CD4-positive, alpha-beta T cell treated with Interleukin-15 for 4 hours (primary cell): ENCODE measurements at regions not wholly inside any gene's neighbourhood (a gene's known extent, or its start where the extent isn't known, plus 50 kb on each side); places are given as distances from the start of the nearest gene placed in this dataset.

Experiments
- DNase-seq: peaks from one replicate; pipeline ENCODE4 v3.0.0-alpha.2; 2020; ENCODE audit warnings: low spot score

- no peak for DNase-seq
These were observed 139.0 kb upstream of the GAS1 start for GRCh38 chr9:87086221-87086818.

- no peak for DNase-seq
These were observed 139.9 kb upstream of the GAS1 start for GRCh38 chr9:87087197-87087596.

- no peak for DNase-seq
These were observed 140.9 kb upstream of the GAS1 start for GRCh38 chr9:87088192-87088591.

- no peak for DNase-seq
These were observed 141.5 kb upstream of the GAS1 start for GRCh38 chr9:87088621-87089365.

GRCh38 chr9:87089506-87089905, 142.2 kb upstream of the GAS1 start:
- DNase-seq, result no peak

GRCh38 chr9:87089929-87090328, 142.6 kb upstream of the GAS1 start:
- no peak for DNase-seq

- no peak for DNase-seq
These were observed 146.5 kb upstream of the GAS1 start for GRCh38 chr9:87093777-87094176.

- DNase-seq, result no peak
These were observed 148.6 kb upstream of the GAS1 start for GRCh38 chr9:87095951-87096350.

GRCh38 chr9:87096506-87096905, 149.2 kb upstream of the GAS1 start:
- no peak for DNase-seq

- DNase-seq, result no peak
These were observed 149.9 kb upstream of the GAS1 start for GRCh38 chr9:87097238-87097637.

- no peak for DNase-seq
These were observed 152.1 kb upstream of the GAS1 start for GRCh38 chr9:87099407-87099806.

- no peak for DNase-seq
These were observed 152.7 kb upstream of the GAS1 start for GRCh38 chr9:87100001-87100400.

GRCh38 chr9:87102126-87102525, 154.8 kb upstream of the GAS1 start:
- DNase-seq, result no peak

GRCh38 chr9:87107072-87107471, 159.8 kb upstream of the GAS1 start:
- DNase-seq, result no peak

- DNase-seq, result no peak
These were observed 161.4 kb upstream of the GAS1 start for GRCh38 chr9:87108661-87109060.

GRCh38 chr9:87109231-87109631, 161.9 kb upstream of the GAS1 start:
- DNase-seq, result no peak

GRCh38 chr9:87109851-87110250, 162.5 kb upstream of the GAS1 start:
- no peak for DNase-seq

GRCh38 chr9:87111010-87111409, 163.7 kb upstream of the GAS1 start:
- DNase-seq, result no peak

GRCh38 chr9:87112656-87113055, 165.3 kb upstream of the GAS1 start:
- DNase-seq, result no peak

GRCh38 chr9:87113874-87114273, 166.6 kb upstream of the GAS1 start:
- no peak for DNase-seq

GRCh38 chr9:87115785-87116184, 168.5 kb upstream of the GAS1 start:
- DNase-seq, result no peak

- DNase-seq, result no peak
These were observed 169.2 kb upstream of the GAS1 start for GRCh38 chr9:87116492-87116891.

GRCh38 chr9:87118594-87118993, 171.3 kb upstream of the GAS1 start:
- DNase-seq, result no peak

GRCh38 chr9:87119328-87119881, 172.1 kb upstream of the GAS1 start:
- no peak for DNase-seq
